Stimulated activated CD8-positive, alpha-beta memory T cell treated with anti-CD3 and anti-CD28 coated beads, Interleukin-15, amount 100 ng/mL, for 48 hours (primary cell): ENCODE measurements at regions not wholly inside any gene's neighbourhood (a gene's known extent, or its start where the extent isn't known, plus 50 kb on each side); places are given as distances from the start of the nearest gene placed in this dataset.

Source experiments
- DNase-seq, 2 donors: peaks; one replicate each; pipeline ENCODE4 v3.0.0-alpha.2; 2020; ENCODE audit warnings: low read depth in 2 of 2

- DNase-seq, result no peak
Measured at GRCh38 chr19:29372461-29372860, 153.3 kb upstream of the VSTM2B start.

- no peak for DNase-seq
Measured at GRCh38 chr19:29372921-29373797, 152.6 kb upstream of the VSTM2B start.

- DNase-seq, result no peak
Measured at GRCh38 chr19:29375429-29376119, 150.2 kb upstream of the VSTM2B start.

GRCh38 chr19:29376855-29377354 is 148.9 kb upstream of the VSTM2B start:
- no peak for DNase-seq

- DNase-seq, result no peak
Measured at GRCh38 chr19:29378126-29378525, 147.7 kb upstream of the VSTM2B start.

GRCh38 chr19:29378543-29379080 is 147.2 kb upstream of the VSTM2B start:
- no peak for DNase-seq

GRCh38 chr19:29379257-29380021 is 146.4 kb upstream of the VSTM2B start:
- no peak for DNase-seq

GRCh38 chr19:29380581-29380980 is 145.2 kb upstream of the VSTM2B start:
- DNase-seq, result no peak

GRCh38 chr19:29381353-29382203 is 144.2 kb upstream of the VSTM2B start:
- DNase-seq, result no peak

GRCh38 chr19:29383696-29384095 is 142.1 kb upstream of the VSTM2B start:
- DNase-seq, result no peak

GRCh38 chr19:29384656-29385055 is 141.1 kb upstream of the VSTM2B start:
- no peak for DNase-seq

GRCh38 chr19:29385191-29385795 is 140.5 kb upstream of the VSTM2B start:
- DNase-seq, result no peak

- no peak for DNase-seq
Measured at GRCh38 chr19:29386970-29387369, 138.8 kb upstream of the VSTM2B start.

GRCh38 chr19:29387586-29387985 is 138.2 kb upstream of the VSTM2B start:
- no peak for DNase-seq

GRCh38 chr19:29389495-29389894 is 136.3 kb upstream of the VSTM2B start:
- no peak for DNase-seq

- DNase-seq, result no peak
Measured at GRCh38 chr19:29390742-29391141, 135.1 kb upstream of the VSTM2B start.

- no peak for DNase-seq
Measured at GRCh38 chr19:29393915-29394460, 131.8 kb upstream of the VSTM2B start.

- no peak for DNase-seq
Measured at GRCh38 chr19:29395111-29395733, 130.6 kb upstream of the VSTM2B start.

GRCh38 chr19:29395734-29396414 is 129.9 kb upstream of the VSTM2B start:
- no peak for DNase-seq
